SK-N-SH (cell line): ENCODE measurements at regions not wholly inside any gene's neighbourhood (a gene's known extent, or its start where the extent isn't known, plus 50 kb on each side); places are given as distances from the start of the nearest gene placed in this dataset.
A peak's percentile ranks its signal among the peaks of the same experiment; 100 is the strongest.

ENCODE experiments used
- CHD2 ChIP-seq: fragments of 150-350 bp; IDR thresholded peaks from 2 replicates; pipeline ENCODE4 v1.6.1; 2018; ENCODE audit warnings: low read length; ENCODE audit not compliant: partially characterized antibody
- EP300 ChIP-seq, 2 experiments: IDR thresholded peaks; 2 replicates each; pipeline versions ENCODE4 v1.4.0 to v1.6.1; 2012; ENCODE audit warnings: borderline replicate concordance in 1 of 2, low read depth in 1 of 2, low read length in 1 of 2
- EZH2phosphoT487 ChIP-seq: fragments of 200-600 bp; sonication (generic); IDR thresholded peaks from 2 replicates; pipeline ENCODE4 v1.6.1; 2017; ENCODE audit warnings: low read depth, mixed run types, mild to moderate bottlenecking, antibody characterized with exemption, moderate library complexity, borderline replicate concordance
- JUND ChIP-seq: IDR thresholded peaks from 2 replicates; pipeline ENCODE4 v1.4.0; 2012
- MEF2A ChIP-seq: IDR thresholded peaks from 2 replicates; pipeline ENCODE4 v1.4.0; 2012; ENCODE audit warnings: low read depth, borderline replicate concordance
- POLR2AphosphoS5 ChIP-seq: IDR thresholded peaks from 2 replicates; pipeline ENCODE4 v1.6.1; 2012; ENCODE audit warnings: low read depth, low read length
- RAD21 ChIP-seq: IDR thresholded peaks from 2 replicates; pipeline ENCODE4 v1.6.1; 2012; ENCODE audit warnings: mild to moderate bottlenecking, low read length
- RFX5 ChIP-seq: IDR thresholded peaks from 2 replicates; pipeline ENCODE4 v1.6.1; 2012; ENCODE audit warnings: mild to moderate bottlenecking, improper control_type of control experiment, low read length
- SMC3 ChIP-seq: IDR thresholded peaks from 2 replicates; pipeline ENCODE4 v1.6.1; 2012; ENCODE audit warnings: low read depth, low read length, improper control_type of control experiment
- TCF12 ChIP-seq: IDR thresholded peaks from 2 replicates; pipeline ENCODE4 v1.4.0; 2012
- TF ChIP-seq, protein P1 (sequence below): IDR thresholded peaks from 2 replicates; pipeline ENCODE4 v1.6.1; 2012; ENCODE audit warnings: mild to moderate bottlenecking, low read depth, low read length, moderate library complexity
- TF ChIP-seq, protein P2 (sequence below): fragments of 200-600 bp; sonication (generic); IDR thresholded peaks from 2 replicates; pipeline ENCODE4 v1.6.1; 2017; ENCODE audit warnings: antibody characterized with exemption, mild to moderate bottlenecking, moderate library complexity
- TF ChIP-seq, protein P3 (sequence below): IDR thresholded peaks from 2 replicates; pipeline ENCODE4 v1.4.0; 2012; ENCODE audit warnings: low read depth, borderline replicate concordance

DNA sequence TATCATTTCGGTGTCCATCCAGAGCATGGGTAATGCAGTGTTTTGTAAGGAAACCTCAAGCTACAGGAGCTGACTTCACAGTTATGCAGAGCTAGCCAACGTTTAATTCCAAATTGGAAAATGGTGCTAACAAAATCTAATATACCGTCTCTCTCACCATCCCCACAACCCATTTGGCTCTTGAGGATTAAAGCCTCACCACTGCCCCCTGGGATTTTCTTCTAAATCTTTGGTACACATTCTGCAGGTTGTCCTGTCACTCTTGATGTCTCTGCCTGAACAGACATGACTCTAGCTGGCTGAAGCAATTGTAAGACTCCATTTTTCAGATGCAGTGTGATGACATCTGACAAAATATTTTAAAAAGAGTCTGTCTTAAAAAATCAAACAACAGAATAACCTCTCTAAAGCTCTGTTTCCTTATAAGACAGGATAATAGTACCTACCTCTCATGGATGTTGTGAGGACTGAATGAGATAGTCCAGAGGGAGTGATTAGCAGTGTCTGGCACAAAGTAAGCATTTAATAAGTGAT is 451.8 kb downstream of the SUCLA2 start:
- TF ChIP-seq RFX5 (no peak), EP300 (IDR thresholded peaks at IDR 0.05; ENCODE audit: borderline replicate concordance in 1 of 2, low read depth in 1 of 2, low read length in 1 of 2) (no peak), JUND (no peak), EZH2phosphoT487 (no peak), SMC3 (no peak), TCF12 (no peak), MEF2A (no peak), CHD2 (no peak), RAD21 (no peak), POLR2AphosphoS5 (no peak)
- TF ChIP-seq, protein P1, sequence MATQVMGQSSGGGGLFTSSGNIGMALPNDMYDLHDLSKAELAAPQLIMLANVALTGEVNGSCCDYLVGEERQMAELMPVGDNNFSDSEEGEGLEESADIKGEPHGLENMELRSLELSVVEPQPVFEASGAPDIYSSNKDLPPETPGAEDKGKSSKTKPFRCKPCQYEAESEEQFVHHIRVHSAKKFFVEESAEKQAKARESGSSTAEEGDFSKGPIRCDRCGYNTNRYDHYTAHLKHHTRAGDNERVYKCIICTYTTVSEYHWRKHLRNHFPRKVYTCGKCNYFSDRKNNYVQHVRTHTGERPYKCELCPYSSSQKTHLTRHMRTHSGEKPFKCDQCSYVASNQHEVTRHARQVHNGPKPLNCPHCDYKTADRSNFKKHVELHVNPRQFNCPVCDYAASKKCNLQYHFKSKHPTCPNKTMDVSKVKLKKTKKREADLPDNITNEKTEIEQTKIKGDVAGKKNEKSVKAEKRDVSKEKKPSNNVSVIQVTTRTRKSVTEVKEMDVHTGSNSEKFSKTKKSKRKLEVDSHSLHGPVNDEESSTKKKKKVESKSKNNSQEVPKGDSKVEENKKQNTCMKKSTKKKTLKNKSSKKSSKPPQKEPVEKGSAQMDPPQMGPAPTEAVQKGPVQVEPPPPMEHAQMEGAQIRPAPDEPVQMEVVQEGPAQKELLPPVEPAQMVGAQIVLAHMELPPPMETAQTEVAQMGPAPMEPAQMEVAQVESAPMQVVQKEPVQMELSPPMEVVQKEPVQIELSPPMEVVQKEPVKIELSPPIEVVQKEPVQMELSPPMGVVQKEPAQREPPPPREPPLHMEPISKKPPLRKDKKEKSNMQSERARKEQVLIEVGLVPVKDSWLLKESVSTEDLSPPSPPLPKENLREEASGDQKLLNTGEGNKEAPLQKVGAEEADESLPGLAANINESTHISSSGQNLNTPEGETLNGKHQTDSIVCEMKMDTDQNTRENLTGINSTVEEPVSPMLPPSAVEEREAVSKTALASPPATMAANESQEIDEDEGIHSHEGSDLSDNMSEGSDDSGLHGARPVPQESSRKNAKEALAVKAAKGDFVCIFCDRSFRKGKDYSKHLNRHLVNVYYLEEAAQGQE, result no peak
- TF ChIP-seq, protein P2, sequence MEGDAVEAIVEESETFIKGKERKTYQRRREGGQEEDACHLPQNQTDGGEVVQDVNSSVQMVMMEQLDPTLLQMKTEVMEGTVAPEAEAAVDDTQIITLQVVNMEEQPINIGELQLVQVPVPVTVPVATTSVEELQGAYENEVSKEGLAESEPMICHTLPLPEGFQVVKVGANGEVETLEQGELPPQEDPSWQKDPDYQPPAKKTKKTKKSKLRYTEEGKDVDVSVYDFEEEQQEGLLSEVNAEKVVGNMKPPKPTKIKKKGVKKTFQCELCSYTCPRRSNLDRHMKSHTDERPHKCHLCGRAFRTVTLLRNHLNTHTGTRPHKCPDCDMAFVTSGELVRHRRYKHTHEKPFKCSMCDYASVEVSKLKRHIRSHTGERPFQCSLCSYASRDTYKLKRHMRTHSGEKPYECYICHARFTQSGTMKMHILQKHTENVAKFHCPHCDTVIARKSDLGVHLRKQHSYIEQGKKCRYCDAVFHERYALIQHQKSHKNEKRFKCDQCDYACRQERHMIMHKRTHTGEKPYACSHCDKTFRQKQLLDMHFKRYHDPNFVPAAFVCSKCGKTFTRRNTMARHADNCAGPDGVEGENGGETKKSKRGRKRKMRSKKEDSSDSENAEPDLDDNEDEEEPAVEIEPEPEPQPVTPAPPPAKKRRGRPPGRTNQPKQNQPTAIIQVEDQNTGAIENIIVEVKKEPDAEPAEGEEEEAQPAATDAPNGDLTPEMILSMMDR, result peak; percentile 15; the same call in 1 of the 2 replicates
- TF ChIP-seq, protein P3, sequence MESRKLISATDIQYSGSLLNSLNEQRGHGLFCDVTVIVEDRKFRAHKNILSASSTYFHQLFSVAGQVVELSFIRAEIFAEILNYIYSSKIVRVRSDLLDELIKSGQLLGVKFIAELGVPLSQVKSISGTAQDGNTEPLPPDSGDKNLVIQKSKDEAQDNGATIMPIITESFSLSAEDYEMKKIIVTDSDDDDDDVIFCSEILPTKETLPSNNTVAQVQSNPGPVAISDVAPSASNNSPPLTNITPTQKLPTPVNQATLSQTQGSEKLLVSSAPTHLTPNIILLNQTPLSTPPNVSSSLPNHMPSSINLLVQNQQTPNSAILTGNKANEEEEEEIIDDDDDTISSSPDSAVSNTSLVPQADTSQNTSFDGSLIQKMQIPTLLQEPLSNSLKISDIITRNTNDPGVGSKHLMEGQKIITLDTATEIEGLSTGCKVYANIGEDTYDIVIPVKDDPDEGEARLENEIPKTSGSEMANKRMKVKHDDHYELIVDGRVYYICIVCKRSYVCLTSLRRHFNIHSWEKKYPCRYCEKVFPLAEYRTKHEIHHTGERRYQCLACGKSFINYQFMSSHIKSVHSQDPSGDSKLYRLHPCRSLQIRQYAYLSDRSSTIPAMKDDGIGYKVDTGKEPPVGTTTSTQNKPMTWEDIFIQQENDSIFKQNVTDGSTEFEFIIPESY, result no peak
